CD14-positive monocyte (primary cell): ENCODE measurements at regions not wholly inside any gene's neighbourhood (a gene's known extent, or its start where the extent isn't known, plus 50 kb on each side); places are given as distances from the start of the nearest gene placed in this dataset.

Source experiments
- DNase-seq, 3 donors: peaks; one replicate each; pipeline ENCODE4 v3.0.0-alpha.2; 2011 to 2022
- H2AFZ ChIP-seq: 2 replicates; pipeline ENCODE4 v1.6.0; 2012; ENCODE audit warnings: mild to moderate bottlenecking, low read depth, low read length, inconsistent platforms; ENCODE audit not compliant: insufficient read depth, poor library complexity, severe bottlenecking
- H3K27ac ChIP-seq, 2 donors: 1 replicate in 1 of 2; 2 replicates in 1 of 2; pipeline ENCODE4 v1.5.1; 2012 to 2013; ENCODE audit warnings: low read length in 2 of 2, control low read depth in 1 of 2, inconsistent platforms in 1 of 2, low read depth in 1 of 2, mild to moderate bottlenecking in 1 of 2
- H3K27me3 ChIP-seq, 2 donors: one replicate each; pipeline versions ENCODE4 v1.6.0 to v1.6.1; 2011 to 2013; ENCODE audit warnings: low read length in 2 of 2; ENCODE audit not compliant: control insufficient read depth in 2 of 2, insufficient read depth in 2 of 2
- H3K36me3 ChIP-seq, 2 donors: replicated peaks in 1 of 2; 1 replicate in 1 of 2; 2 replicates in 1 of 2; pipeline versions ENCODE4 v1.5.1 to v1.6.1; 2012 to 2013; ENCODE audit warnings: low read length in 2 of 2, control low read depth in 1 of 2, inconsistent platforms in 1 of 2, mild to moderate bottlenecking in 1 of 2; ENCODE audit not compliant: insufficient read depth in 2 of 2, control insufficient read depth in 1 of 2
- H3K4me1 ChIP-seq, 2 donors: 1 replicate in 1 of 2; 2 replicates in 1 of 2; pipeline versions ENCODE4 v1.5.1 to v1.6.1; 2012 to 2013; ENCODE audit warnings: low read length in 2 of 2, control low read depth in 1 of 2, inconsistent platforms in 1 of 2, mild to moderate bottlenecking in 1 of 2, moderate library complexity in 1 of 2; ENCODE audit not compliant: insufficient read depth in 2 of 2, control insufficient read depth in 1 of 2
- H3K4me2 ChIP-seq: replicated peaks from 2 replicates; pipeline ENCODE3; 2012; ENCODE audit warnings: low read length, moderate library complexity, mild to moderate bottlenecking; ENCODE audit not compliant: poor library complexity, severe bottlenecking; ENCODE audit errors: extremely low read depth
- H3K4me3 ChIP-seq, 3 experiments: fragments of 200-600 bp in 1 of 3; sonication (generic) in 1 of 3; replicated peaks in 1 of 3; 1 replicate in 2 of 3; 2 replicates in 1 of 3; pipeline ENCODE4 v1.5.1; 2011 to 2013; ENCODE audit warnings: low read length in 3 of 3, mild to moderate bottlenecking in 3 of 3, control low read depth in 2 of 3, low read depth in 2 of 3, inconsistent platforms in 1 of 3, moderate library complexity in 1 of 3
- H3K79me2 ChIP-seq: 2 replicates; pipeline ENCODE4 v1.6.0; 2012; ENCODE audit warnings: mild to moderate bottlenecking, control low read depth, inconsistent platforms, low read length, moderate library complexity; ENCODE audit not compliant: insufficient read depth
- H3K9ac ChIP-seq: 2 replicates; pipeline ENCODE4 v1.6.0; 2017; ENCODE audit warnings: low read length, mild to moderate bottlenecking; ENCODE audit not compliant: insufficient read depth, poor library complexity, severe bottlenecking
- H3K9me3 ChIP-seq, 2 donors: replicated peaks in 1 of 2; 1 replicate in 1 of 2; 2 replicates in 1 of 2; pipeline versions ENCODE4 v1.5.1 to v1.6.1; 2012 to 2013; ENCODE audit warnings: low read length in 2 of 2, control low read depth in 1 of 2; ENCODE audit not compliant: control insufficient read depth in 1 of 2, insufficient read depth in 1 of 2
- H4K20me1 ChIP-seq: 2 replicates; pipeline ENCODE4 v1.6.0; 2012; ENCODE audit warnings: mild to moderate bottlenecking, low read length, control low read depth, moderate library complexity; ENCODE audit not compliant: insufficient read depth
- H3K27ac Mint-ChIP-seq, 7 donors: one replicate each; pipeline ENCODE4 v1.8.0; 2020; ENCODE audit warnings: mild to moderate bottlenecking in 7 of 7, mixed read lengths in 7 of 7, moderate library complexity in 6 of 7, inconsistent platforms in 2 of 7
- H3K27me3 Mint-ChIP-seq, 3 donors: one replicate each; pipeline ENCODE4 v1.8.0; 2021 to 2022; ENCODE audit warnings: low read depth in 3 of 3, mild to moderate bottlenecking in 3 of 3, mixed read lengths in 3 of 3, moderate library complexity in 3 of 3, inconsistent platforms in 1 of 3
- H3K36me3 Mint-ChIP-seq, 2 donors: one replicate each; pipeline ENCODE4 v1.8.0; 2020; ENCODE audit warnings: mixed read lengths in 2 of 2, inconsistent platforms in 1 of 2, mild to moderate bottlenecking in 1 of 2
- H3K4me1 Mint-ChIP-seq: one replicate; pipeline ENCODE4 v1.8.0; 2020; ENCODE audit warnings: mild to moderate bottlenecking, mixed read lengths
- H3K4me3 Mint-ChIP-seq, 2 donors: one replicate each; pipeline ENCODE4 v1.8.0; 2020; ENCODE audit warnings: mild to moderate bottlenecking in 2 of 2, mixed read lengths in 2 of 2, moderate library complexity in 1 of 2
- H3K9me3 Mint-ChIP-seq, 7 donors: one replicate each; pipeline ENCODE4 v1.8.0; 2020 to 2022; ENCODE audit warnings: mixed read lengths in 7 of 7, mild to moderate bottlenecking in 6 of 7, moderate library complexity in 6 of 7, inconsistent platforms in 2 of 7
- CTCF ChIP-seq: fragments of 200-600 bp; IDR thresholded peaks from one replicate; pipeline ENCODE4 v1.8.0; 2022; ENCODE audit warnings: antibody characterized with exemption, mild to moderate bottlenecking
- WGBS: methylation state at CpG from one replicate; pipeline ENCODE4 v1.1.5; 2013; ENCODE audit warnings: missing lambda C conversion rate; ENCODE audit not compliant: insufficient coverage; 5-methylcytosine and 5-hydroxymethylcytosine counted together
- intact Hi-C, 2 donors: fragments of 100-400 bp; cut with micrococcal nuclease; formaldehyde crosslinking; loops; one replicate each; pipeline versions ENCODE4 v1.15.0 to v1.15.1; 2023

GRCh38 chr10:109591601-109592000 is 331.7 kb downstream of the XPNPEP1 start:
- Mint-ChIP-seq H3K9me3 (peaks cover 0 to 14% (median 6%) of the 10 kb centered on the region in 7 donors), H3K4me1 (no peaks in the 10 kb centered on the region), H3K4me3 (no peak overlapping the region), H3K27ac (no peak overlapping the region), H3K36me3 (no peaks in the 10 kb centered on the region), H3K27me3 (peaks cover 0 to 1% (median 0%) of the 10 kb centered on the region in 3 donors)
- intact Hi-C loops, result no loop called here
- no peaks in the 10 kb centered on the region for H3K36me3 ChIP-seq
- H3K27me3 ChIP-seq, result no peaks in the 10 kb centered on the region
- H3K4me3 ChIP-seq, result no peak overlapping the region
- no peaks in the 10 kb centered on the region for H4K20me1 ChIP-seq
- 100% methylated on average over 1 of the region's 2 CpGs for WGBS
- no peak overlapping the region for H3K9ac ChIP-seq
- H3K27ac ChIP-seq, result no peak overlapping the region
- no peak for TF ChIP-seq CTCF
- H3K79me2 ChIP-seq, result no peaks in the 10 kb centered on the region
- H2AFZ ChIP-seq, result no peak overlapping the region
- no peaks in the 10 kb centered on the region for H3K4me1 ChIP-seq
- peaks cover 13 to 18% of the 10 kb centered on the region in 2 donors for H3K9me3 ChIP-seq
- H3K4me2 ChIP-seq, result no peak overlapping the region
- DNase-seq, result no peak

- DNase-seq, result no peak
- no peaks in the 10 kb centered on the region for H3K27me3 Mint-ChIP-seq
Observed at GRCh38 chr10:109588259-109588658, 335.1 kb downstream of the XPNPEP1 start.

More at GRCh38 chr10:109588259-109588658, 335.1 kb downstream of the XPNPEP1 start:
- no peaks in the 10 kb centered on the region for H3K4me1 ChIP-seq
- no peak overlapping the region for H3K27ac Mint-ChIP-seq
- no peaks in the 10 kb centered on the region for H3K36me3 Mint-ChIP-seq
- no peak overlapping the region for H3K4me3 Mint-ChIP-seq
- no peaks in the 10 kb centered on the region for H3K27me3 ChIP-seq
- peaks cover 0 to 4% (median 1%) of the 10 kb centered on the region in 7 donors for H3K9me3 Mint-ChIP-seq
- intact Hi-C loops, result no loop called here
- no peak overlapping the region for H3K9ac ChIP-seq
- WGBS, result no CpG with 5 or more reads among the region's 3 CpGs
- no peak overlapping the region for H3K4me3 ChIP-seq
- no peak overlapping the region for H3K4me2 ChIP-seq
- TF ChIP-seq CTCF, result no peak
- H3K79me2 ChIP-seq, result no peaks in the 10 kb centered on the region
- H2AFZ ChIP-seq, result no peak overlapping the region
- H3K36me3 ChIP-seq, result no peaks in the 10 kb centered on the region
- no peak overlapping the region for H3K27ac ChIP-seq
- H3K4me1 Mint-ChIP-seq, result no peaks in the 10 kb centered on the region
- peaks cover 4 to 5% of the 10 kb centered on the region in 2 donors for H3K9me3 ChIP-seq
- no peaks in the 10 kb centered on the region for H4K20me1 ChIP-seq
